ENCODE measurements at regions not wholly inside any gene's neighbourhood (a gene's known extent, or its start where the extent isn't known, plus 50 kb on each side); places are given as distances from the start of the nearest gene placed in this dataset.

DNA sequence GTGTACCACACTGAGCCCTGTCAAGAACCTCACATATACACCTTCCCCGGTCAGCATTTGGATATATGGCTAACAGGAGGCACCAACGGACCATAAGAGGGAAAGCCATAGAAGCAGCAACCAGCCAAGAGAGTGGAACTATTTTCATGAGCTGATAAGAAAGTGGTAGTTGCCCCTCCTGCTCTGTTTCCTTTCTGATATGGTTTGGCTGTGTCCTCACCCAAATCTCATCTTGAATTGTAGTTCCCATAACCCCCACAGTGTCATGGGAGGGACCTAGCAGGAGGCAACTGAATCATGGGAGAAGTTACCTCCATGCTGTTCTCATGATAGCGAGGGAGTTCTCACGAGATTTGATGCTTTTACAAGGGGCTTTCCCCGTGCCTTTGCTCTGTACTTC lies 366.1 kb upstream of the DAB1 start:
- no peak for DNase-seq

DNA sequence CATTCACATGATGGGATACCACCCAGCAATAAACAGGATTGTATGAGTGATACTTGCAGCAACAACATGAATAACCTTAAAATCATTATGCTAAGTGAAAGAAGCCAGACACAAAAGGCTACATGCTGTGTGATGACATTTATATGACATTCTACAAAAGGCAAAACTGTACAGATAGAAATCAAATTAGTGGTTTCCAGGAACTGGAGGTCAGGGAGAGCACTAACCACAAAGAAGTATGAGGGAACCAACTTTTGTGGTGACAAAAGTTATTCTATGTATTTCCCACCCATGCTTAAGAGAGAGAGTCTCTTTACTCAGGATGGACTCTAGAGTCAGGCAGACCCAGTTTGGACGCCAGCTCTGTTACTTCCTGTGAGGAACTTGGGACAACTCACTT lies 364.5 kb upstream of the DAB1 start:
- DNase-seq, result no peak

DNA sequence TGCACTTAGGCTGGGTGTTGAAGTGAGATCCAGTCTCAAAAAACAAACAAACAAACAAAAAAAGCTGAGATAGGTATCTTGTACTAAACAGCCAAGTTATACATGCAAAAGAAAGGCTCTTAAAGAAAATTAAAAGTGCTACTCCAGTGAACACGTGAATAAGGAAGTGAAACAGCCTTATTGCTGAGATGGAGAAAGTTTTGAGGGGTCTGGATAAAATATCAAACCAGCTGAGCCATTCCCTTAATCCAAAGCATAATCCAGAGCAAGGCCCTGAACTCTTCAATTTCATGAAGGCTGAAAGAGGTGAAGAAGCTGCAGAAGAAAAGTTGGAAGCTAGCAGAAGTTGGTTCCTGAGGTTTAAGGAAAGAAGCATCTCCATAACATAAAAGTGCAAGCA lies 360.5 kb upstream of the DAB1 start:
- DNase-seq, result no peak

DNA sequence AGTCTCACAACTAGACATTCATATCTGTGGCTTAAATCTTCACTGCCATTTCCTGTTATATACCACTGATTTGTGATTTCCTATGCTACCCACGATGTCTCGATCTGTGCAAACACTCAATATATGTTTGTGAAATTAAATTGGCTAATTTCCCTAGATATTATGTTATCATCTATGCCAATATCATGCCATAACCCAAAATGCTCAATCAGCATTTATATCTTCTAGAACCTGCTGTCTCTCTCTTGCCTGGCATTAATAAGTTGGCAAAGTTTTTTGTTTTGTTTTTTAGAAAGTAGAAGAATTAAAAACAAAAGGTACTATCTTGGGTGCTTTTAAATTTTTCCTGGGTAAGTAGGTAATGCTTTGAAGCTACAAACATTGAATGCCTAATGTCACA lies 358.5 kb upstream of the DAB1 start:
- no peak for DNase-seq

DNA sequence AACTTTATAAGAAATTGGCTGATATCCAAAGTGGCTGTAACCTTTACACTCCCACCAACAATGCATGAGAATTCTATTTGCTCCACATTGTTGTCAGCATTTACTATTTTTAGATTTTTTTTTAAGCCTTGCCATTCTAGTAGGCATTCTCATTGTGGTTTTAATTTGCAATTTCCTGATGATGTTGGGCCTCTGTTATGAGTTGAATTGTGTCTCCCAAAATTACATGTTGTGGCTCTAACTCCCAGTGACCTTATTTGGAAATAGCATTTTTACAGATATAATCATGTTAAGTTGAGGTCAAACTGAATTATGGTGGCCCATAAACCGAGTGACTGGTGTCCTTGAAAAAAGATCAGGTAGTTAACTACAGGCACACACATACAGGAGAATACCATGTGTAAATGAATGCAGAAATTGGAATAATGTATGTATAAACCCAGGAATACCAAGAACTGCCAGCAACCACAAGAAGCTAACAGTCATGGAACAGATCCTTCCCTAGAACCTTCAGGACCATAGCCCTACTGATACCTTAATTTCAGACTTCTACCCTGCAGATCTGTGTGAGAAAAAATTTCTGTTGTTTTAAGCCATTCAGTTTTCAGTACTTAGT lies 348.8 kb upstream of the DAB1 start:
- DNase-seq, result no peak

DNA sequence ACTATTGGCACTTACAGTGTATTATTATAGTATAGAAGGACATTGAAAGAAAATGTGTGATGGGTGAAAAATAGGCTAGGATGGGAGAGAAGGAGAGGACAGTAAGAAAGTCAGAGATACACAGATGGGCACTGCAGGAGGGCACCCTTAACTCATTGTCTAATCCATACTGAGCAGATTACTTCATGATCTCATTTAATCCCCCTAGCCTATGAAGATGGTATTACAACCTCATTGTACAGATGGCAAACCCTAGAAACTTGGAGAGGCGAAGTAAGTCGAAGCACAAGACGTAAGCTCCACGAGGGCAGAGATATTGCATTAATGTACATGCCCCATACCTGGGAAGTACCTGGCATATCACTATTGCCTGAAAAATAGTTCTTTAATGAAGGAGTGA lies 346.9 kb upstream of the DAB1 start:
- no peak for DNase-seq

DNA sequence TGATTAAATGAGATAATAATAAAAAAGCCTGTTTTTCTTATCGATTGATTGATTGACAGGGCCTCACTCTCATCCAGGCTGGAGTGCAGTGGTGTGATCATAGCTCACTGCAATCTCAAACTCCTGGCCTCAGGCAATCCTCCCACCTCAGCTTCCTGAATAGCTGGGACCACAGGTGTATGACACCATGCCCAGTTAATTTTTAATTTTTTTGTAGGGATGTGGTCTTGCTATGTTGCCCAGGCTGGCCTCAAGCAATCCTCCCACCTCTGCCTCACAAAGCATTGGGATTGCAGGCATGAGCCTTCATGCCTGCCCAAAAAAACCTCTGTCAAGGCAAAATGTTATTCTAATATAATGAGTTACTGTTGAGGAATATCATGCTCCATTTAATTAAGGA lies 346.4 kb upstream of the DAB1 start:
- no peak for DNase-seq

DNA sequence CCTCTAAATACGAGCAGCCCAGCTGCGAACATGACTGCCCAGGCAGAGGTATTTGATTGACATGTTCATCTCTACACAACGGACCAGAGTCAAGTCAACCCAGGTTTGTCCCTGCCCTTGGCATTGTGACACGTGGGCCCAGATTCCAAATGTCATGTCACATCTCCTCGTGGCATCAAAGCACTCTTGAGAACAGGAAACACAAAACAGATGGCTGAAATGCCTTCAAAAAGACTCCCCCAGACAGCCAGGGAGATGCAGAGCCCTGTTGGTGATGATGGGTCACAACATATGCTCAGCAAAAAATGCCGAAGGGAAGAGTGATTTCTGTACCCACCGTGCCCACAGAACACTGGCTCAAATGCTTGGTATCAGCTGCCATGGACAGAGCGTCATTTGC lies 337.8 kb upstream of the DAB1 start:
- no peak for DNase-seq

DNA sequence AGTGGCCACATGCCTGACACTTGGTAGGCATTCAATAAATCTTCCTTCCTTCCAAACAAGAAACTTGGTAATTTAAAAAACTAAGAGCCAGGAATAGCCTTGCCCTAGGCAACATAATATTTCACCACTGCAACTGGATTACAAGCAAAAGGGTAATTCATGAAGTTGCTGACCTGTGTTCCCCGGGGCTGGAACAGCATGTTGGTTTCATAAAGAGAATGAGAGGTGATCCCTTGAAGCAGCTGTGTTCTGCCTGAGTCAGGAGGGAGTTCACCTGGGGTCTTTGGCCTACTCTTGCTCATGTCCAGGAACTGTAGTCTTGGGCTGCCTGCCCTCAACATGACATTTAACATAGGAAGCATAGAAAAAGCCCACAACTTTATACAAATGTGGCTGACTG lies 329.0 kb upstream of the DAB1 start:
- DNase-seq, result no peak

DNA sequence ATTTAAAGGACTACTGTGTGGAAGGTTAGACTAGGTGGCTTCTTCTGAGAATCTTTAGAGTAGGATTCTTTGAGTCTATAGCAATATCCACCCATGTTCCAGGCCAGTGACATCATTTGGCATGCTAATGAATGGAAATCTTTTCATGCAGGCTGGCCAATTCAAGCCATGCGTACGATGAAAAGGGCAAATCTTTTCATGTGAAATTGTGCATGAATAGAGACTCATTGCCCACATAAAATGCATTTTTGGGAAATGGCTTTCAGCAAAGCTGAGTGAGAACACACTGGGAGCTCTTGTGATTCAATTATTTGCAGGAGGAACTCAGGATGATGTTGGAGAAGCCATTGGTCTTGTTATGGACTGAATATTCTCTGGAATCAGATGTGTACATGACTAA lies 324.9 kb upstream of the DAB1 start:
- no peak for DNase-seq

DNA sequence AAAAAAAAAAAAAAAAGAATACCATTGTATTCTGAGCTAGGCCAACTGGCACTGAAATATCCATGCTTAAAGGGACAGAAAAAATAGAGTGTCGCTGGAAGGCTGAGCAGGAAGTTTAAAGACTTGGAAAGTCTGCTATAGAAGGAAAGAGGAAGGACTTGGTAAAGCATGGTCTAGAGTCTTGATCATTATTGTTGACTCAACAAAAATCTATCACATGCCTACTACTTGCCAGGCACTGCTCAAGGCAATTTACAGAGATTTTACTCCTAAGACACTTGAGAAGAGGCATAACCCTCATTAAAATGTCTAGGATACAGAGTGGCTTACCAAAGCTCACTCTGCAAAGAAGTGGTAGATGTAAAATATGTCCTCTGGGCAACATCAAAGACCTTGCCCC lies 324.0 kb upstream of the DAB1 start:
- DNase-seq, result no peak

DNA sequence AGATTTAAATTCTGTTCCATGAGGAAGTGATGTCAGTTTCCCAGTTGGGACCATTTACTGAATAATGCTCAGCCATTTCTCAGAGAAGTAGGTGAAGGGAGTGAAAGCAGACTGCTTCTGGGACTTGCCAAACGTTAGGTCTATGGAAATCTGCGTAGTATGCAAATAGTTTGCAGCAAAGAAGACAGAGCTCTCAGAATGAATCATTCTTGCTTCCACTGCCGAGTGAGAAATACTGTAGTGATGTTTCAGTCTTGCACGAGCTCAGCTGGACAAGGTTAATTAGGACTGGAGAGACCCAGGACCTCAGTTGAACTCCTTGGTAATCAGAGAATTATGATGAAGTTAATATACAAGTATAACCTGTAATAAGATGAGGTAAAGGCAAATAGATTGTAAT lies 317.7 kb upstream of the DAB1 start:
- no peak for DNase-seq

DNA sequence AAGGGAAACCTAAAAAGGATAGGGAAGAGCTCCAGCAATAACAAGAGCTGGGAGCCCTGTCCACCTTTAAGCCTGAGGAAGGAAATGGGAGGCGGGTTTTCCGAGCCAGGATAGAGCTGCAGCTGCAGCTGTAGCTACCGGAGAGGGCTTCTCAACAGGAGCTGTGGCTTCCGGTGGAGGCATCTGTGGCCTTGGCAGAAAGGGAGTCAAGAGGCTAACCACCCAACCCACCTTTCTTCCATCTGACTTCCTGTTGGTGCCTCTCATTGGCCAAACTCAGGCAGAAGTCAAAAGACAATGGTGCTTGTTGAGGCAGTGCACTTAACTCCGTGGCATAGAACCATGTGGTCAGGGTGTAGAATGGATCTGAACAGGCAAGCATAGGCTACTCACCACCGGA lies 313.1 kb upstream of the DAB1 start:
- no peak for DNase-seq

DNA sequence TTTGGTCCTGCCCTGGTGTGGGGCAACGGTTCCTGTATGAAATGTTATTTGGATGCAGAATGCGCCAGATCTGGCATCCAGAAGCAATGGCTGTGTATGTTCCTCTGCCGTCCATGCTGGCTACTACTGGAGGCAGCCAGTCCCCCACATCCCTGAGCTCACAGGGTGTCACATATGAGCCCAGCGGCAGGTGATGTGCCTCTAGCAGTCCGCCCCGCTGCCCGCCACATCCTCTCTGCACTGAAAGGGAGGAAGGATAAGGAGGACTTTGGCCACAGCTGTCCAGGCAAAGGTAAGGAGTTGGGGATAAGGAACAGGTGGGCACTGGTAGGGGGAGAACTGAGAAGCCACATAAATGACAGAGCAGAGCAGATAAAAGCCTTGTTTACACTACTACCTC lies 305.3 kb upstream of the DAB1 start:
- no peak for DNase-seq

DNA sequence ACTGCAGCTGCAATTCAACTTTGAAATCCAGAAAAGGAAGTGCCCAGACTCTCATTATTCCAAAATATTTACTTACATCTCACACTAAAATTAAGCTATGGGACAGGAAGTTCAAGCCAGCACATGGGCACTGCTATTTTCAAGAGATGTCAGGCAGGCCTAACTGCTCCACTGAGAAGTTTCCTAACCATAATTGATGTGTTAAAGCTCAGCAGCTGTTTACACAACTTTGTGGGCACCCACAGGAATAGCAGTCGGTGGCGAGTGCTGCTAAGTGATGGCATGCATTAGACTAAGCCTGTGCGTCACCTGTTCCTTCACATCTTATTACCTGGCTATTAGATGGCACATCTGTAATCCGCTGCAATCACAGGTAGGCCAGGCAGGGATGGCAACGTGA lies 303.3 kb upstream of the DAB1 start:
- no peak for DNase-seq

DNA sequence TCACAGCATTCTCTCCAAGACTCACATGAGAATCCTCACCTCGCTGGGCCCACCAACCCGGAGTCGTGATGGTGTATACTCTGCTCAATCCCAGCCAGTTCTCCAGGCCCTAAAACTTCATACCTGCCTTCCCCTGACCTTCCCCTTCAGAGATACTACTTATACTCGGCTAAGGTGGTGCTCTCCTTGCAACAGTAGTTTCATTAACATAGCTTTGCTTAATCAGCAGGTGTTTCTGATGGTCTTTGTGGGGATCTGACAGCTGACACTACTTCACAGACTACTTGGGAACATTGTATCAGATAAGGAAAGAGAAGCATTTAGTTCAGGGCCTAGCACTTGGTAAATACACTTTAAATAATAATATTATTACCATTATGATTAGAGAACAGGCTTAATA lies 301.5 kb upstream of the DAB1 start:
- no peak for DNase-seq

DNA sequence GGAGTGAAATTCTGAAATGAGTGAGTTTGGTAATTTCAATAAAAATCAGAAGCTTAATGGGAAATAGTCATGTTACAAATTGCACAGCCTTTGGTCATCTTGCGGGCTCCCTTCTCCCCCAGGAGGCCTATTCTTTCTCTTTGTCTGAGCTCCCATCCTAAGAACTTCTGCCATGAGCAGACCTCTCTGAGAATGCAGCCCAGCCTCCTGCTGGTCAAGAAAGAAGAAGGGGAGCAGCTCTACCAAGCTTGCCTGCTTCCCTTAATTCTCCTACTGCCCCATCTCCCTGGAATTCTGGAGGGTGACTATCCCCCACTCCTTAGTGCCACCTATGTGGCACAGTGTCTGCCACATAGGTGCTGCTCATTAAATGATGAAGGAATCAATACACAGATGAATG lies 300.7 kb upstream of the DAB1 start:
- DNase-seq, result no peak

DNA sequence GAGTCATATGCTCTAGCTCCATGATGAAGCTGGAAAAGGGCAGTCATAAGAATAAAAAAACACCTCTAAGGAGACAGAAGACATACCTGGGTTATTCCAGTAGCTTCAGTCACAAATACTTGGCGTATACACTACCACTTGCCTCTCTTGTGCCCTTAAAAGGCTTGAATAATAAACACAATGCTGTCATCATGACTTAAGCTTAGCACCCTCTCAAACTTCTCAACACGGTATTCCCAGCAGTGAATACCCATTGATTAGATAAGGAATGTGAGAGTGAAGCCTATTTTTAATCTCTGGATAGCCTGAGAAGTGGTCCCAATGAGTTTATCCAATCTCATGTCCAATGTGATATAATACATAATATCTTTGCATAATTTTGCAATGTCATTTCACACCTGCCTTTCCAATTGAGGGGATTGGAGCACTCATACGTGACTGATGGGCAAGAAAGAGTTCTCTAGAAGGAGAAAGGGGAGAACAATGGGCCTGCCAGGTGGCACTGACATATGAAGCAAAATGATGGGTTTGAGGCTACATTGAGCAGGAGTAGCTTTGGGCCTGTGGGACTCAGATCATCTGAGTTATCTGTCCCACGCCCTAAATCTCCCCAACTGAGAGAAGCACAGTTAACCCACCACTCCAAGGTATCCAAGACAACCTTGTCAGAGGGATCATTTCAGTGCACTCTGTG lies 298.6 kb upstream of the DAB1 start:
- DNase-seq, result no peak

DNA sequence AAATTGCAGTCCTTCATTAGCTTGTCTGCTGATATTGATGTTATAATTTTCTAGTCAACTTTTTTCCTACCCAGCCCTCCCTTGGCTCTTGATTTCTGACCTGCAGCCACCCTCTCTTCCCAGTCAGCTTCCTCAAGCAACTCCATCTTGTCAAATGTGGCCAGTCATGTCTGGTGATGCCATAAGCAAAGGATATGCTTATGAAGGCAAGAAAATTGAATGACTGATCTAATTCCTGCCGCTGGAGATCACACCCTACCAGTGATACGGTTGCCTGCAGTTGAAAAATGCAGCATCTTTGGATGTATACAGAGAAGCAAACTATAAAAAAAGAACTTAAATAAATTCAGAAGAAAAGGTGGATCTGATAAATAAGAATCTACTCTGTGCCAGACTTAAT lies 297.1 kb upstream of the DAB1 start:
- no peak for DNase-seq

DNA sequence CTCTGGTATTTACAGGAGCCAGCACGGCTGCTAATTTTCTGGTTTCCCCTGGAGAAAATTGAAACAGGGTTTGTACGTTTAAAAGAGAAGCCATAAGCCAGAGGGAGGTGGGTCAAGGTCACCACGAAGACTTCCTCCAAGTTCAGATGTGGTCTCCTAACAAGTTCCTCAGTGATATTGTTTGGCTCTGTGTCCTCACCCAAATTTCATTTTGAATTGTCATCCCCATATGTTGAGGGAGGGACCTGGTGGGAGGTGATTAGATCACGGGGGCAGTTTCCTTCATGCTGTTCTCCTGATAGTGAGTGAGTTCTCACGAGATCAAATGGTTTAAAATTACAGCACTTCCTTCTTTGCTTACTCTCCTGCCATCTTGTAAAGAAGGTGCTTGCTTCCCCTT lies 295.4 kb upstream of the DAB1 start:
- DNase-seq, result no peak

DNA sequence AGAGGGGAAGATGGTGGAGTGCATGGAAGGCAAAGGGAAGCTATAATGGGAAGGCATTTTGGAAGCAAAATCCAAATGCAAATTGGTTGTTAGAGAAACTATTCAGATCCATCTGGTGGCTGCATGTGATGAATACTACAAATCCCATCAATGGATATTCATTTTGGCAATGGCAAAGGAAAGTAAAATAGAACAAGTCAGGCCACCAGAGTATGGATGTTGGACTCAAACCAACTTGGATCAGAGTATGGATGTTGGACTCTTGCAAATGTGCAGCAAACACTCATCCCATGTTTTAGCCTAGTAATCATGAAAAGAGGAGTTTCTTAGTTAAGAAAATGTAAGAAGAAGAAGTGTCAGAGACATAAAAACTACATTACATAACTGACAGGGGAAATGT lies 289.6 kb upstream of the DAB1 start:
- DNase-seq, result no peak

DNA sequence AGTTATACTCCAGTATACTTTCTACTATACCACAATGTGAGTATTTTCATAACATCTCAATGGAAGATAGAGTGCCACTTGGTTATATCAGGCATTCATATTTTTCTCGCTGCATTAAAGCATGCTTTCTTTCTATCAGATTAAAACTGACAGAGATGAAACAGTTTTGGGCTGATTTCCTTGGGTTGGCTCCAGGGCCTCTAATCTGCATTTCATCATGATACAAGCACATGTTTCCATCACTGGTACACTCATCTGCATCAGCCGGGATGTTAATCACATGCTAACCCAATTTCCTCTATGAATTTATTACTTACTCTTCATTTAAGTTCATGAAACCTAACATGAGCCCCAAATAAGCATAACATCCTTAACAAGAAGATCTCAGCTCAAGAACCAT lies 289.0 kb upstream of the DAB1 start:
- no peak for DNase-seq

DNA sequence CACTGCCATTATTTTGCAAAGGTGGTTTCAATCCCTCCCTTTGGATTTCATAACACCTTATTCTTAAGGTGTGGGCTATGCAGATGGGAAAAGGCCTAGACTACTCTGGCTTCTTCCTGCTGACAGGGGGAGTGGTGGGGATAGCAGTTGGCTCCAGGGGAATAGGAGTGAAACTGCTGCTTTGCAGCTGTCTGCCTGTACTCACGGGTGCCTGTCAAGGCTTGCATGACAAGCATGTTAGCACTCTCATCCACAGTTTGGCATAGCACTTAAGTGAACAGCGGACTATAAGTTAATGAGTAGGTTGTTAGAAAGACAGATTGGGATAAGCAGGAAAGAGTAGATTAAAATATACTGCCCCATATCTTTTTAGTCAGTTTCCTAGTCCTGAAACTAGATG lies 287.5 kb upstream of the DAB1 start:
- DNase-seq, result no peak

DNA sequence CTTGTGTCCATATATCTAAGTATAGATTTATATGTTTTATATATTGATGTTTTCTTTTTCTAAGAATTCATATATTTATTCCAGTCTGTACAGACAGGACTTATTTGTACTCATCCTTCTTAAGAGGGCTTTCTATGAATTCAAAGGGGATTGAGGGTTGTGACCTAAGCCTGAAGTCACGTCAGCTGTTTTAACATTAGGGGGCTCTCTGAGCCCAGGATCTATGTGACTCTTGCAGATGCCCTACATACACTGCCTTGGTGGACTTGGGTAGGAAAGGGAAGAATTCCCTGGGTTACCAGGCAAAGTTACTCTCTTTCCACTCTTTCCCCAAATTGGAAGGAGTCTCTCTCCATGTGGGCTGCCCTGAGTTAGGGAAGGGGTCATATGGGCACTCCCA lies 283.8 kb upstream of the DAB1 start:
- no peak for DNase-seq

DNA sequence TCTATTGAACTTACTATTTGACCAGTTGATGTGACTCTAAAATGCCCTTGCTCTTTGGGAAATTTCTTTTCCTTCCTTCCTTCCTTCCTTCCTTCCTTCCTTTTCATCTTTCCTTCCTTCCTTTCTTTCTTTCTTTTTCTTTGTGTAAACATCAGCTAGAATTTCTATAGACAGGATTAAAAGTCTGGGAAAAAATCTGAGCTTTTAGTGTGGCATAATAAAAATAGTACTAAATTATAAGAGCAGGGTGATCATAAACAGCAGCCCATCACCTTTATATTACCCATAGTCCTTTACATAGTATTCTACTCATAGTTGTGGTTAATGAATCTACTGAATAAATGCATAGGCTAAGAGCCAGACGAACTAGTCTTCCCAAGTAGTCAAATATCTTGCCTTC lies 281.0 kb upstream of the DAB1 start:
- no peak for DNase-seq

DNA sequence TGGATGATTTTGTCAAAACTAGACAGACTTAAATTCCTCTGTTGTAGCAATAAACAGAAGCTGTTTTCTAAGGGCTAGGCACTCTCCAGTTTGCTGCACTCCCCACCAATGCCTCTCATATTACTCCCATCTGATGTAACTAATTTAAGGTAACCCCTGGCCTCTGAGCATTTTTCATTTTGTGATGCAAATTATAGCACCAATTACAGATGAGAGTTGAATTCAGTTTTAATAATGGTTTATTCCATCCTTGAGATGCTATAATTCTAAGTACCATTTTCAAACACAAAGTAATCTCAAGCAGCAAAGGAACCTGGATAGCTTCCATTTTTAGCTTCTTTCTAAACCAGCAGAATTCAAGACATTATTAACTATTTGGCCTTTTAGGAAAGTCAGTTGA lies 280.4 kb upstream of the DAB1 start:
- no peak for DNase-seq
